AG09309 (cell line): ENCODE measurements at regions not wholly inside any gene's neighbourhood (a gene's known extent, or its start where the extent isn't known, plus 50 kb on each side); places are given as distances from the start of the nearest gene placed in this dataset.

Source experiments
- DNase-seq: peaks from one replicate; pipeline ENCODE4 v3.0.0-alpha.2; 2010; ENCODE audit warnings: low read depth
- H3K4me3 ChIP-seq: 2 replicates; pipeline ENCODE4 v1.5.1; 2011; ENCODE audit warnings: mild to moderate bottlenecking, low read depth, low read length, moderate library complexity; ENCODE audit not compliant: control insufficient read depth
- TF ChIP-seq, protein P1 (sequence below): IDR thresholded peaks from 2 replicates; pipeline ENCODE4 v1.5.1; 2011; ENCODE audit warnings: mild to moderate bottlenecking, low read depth, low read length, inconsistent platforms; ENCODE audit not compliant: insufficient read depth, control insufficient read depth; ENCODE audit errors: missing control alignments

- no peak for DNase-seq
- TF ChIP-seq, protein P1, sequence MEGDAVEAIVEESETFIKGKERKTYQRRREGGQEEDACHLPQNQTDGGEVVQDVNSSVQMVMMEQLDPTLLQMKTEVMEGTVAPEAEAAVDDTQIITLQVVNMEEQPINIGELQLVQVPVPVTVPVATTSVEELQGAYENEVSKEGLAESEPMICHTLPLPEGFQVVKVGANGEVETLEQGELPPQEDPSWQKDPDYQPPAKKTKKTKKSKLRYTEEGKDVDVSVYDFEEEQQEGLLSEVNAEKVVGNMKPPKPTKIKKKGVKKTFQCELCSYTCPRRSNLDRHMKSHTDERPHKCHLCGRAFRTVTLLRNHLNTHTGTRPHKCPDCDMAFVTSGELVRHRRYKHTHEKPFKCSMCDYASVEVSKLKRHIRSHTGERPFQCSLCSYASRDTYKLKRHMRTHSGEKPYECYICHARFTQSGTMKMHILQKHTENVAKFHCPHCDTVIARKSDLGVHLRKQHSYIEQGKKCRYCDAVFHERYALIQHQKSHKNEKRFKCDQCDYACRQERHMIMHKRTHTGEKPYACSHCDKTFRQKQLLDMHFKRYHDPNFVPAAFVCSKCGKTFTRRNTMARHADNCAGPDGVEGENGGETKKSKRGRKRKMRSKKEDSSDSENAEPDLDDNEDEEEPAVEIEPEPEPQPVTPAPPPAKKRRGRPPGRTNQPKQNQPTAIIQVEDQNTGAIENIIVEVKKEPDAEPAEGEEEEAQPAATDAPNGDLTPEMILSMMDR = no peak
- H3K4me3 ChIP-seq = no peak overlapping the region
Observed at GRCh38 chr15:36315649-36316048, 263.8 kb upstream of the CDIN1 start.

GRCh38 chr15:36323615-36324014, 255.8 kb upstream of the CDIN1 start:
- TF ChIP-seq, protein P1 = no peak
- H3K4me3 ChIP-seq = no peak overlapping the region
- DNase-seq = no peak

GRCh38 chr15:36325206-36325605, 254.2 kb upstream of the CDIN1 start:
- TF ChIP-seq, protein P1 = no peak
- no peak overlapping the region for H3K4me3 ChIP-seq
- no peak for DNase-seq

DNA sequence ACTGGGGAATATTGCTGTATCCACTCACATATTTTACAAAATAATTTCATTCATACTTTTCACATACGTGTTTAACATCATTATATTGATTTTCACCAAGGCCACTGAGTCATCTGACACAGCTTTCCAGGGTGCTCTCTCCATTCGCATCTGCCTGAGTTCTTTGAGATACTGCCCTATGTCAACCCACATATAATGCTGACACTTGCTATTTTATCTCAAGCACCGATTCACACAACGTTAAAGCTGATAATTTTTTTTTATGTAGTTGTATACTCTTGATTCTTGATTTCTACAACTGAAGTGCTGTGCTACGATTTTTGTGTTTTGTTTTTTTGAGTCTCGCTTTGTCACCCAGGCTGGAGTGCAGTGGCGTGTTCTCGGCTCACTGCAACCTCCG, 249.8 kb upstream of the CDIN1 start:
- no peak for DNase-seq
- TF ChIP-seq, protein P1 = no peak
- H3K4me3 ChIP-seq = no peak overlapping the region

GRCh38 chr15:36330598-36330997, 248.8 kb upstream of the CDIN1 start:
- DNase-seq = no peak
- TF ChIP-seq, protein P1 = no peak
- H3K4me3 ChIP-seq = no peak overlapping the region

GRCh38 chr15:36331531-36332275, 247.7 kb upstream of the CDIN1 start:
- H3K4me3 ChIP-seq = no peak overlapping the region; the same call in 1 of the 2 replicates
- TF ChIP-seq, protein P1 = no peak
- peak; percentile 8 for DNase-seq
